Panc1 (cell line): ENCODE measurements at regions not wholly inside any gene's neighbourhood (a gene's known extent, or its start where the extent isn't known, plus 50 kb on each side); places are given as distances from the start of the nearest gene placed in this dataset.

Source experiments
- ATAC-seq: fragments of 200-7000 bp; cut with Tn5 transposase; 2 replicates; pipeline ENCODE4 v1.9.1; 2020; ENCODE audit warnings: mild to moderate bottlenecking, moderate library complexity
- BruUV-seq: library from RNA; stranded (reverse); fragments of 400-500 nt; replicated peaks from 2 replicates; lab custom pipeline; 2021; lab: Mats Ljungman, UMichigan
- CTCF ChIA-PET: fragments of 300-600 bp; sonication (Branson Sonifier 250); formaldehyde crosslinking; loops from one replicate; lab custom pipeline; 2022; ENCODE audit warnings: antibody characterized with exemption; lab: Charles Lee
- POLR2A ChIA-PET: fragments of 300-600 bp; sonication (Branson Sonifier 250); formaldehyde crosslinking; loops from one replicate; lab custom pipeline; 2022; ENCODE audit warnings: antibody characterized with exemption; lab: Charles Lee
- DNase-seq: peaks from one replicate; pipeline ENCODE4 v3.0.0-alpha.2; 2010; ENCODE audit warnings: low read depth, low spot score
- H3K27ac ChIP-seq: 2 replicates; pipeline ENCODE4 v1.5.1; 2011; ENCODE audit warnings: mild to moderate bottlenecking, low read length, inconsistent platforms
- H3K27me3 ChIP-seq: fragments of 200-500 bp; sonication (Bioruptor generic); 2 replicates; pipeline ENCODE4 v1.6.0; 2014; ENCODE audit warnings: low read length, inconsistent platforms; ENCODE audit not compliant: control insufficient read depth, insufficient read depth
- H3K36me3 ChIP-seq: fragments of 200-500 bp; sonication (Bioruptor generic); 2 replicates; pipeline ENCODE4 v1.5.1; 2014; ENCODE audit warnings: inconsistent platforms, mild to moderate bottlenecking, low read length, moderate library complexity; ENCODE audit not compliant: control insufficient read depth, insufficient read depth
- H3K4me1 ChIP-seq: 2 replicates; pipeline ENCODE4 v1.5.1; 2011; ENCODE audit warnings: inconsistent platforms, mild to moderate bottlenecking, low read length, moderate library complexity; ENCODE audit not compliant: control insufficient read depth, insufficient read depth
- H3K4me3 ChIP-seq, 2 experiments: 2 replicates each; pipeline ENCODE4 v1.5.1; 2011 to 2012; ENCODE audit warnings: low read depth in 2 of 2, low read length in 2 of 2, mild to moderate bottlenecking in 2 of 2, inconsistent platforms in 1 of 2, moderate library complexity in 1 of 2
- H3K9me3 ChIP-seq: fragments of 200-500 bp; sonication (Bioruptor generic); 2 replicates; pipeline ENCODE4 v1.5.1; 2014; ENCODE audit warnings: low read depth, mild to moderate bottlenecking, inconsistent platforms, low read length, moderate library complexity; ENCODE audit not compliant: control insufficient read depth, insufficient read depth
- POLR2AphosphoS5 ChIP-seq: IDR thresholded peaks from 2 replicates; pipeline ENCODE4 v1.6.1; 2012; ENCODE audit warnings: mild to moderate bottlenecking, low read depth, low read length, moderate library complexity
- SIN3A ChIP-seq: IDR thresholded peaks from 2 replicates; pipeline ENCODE4 v1.6.1; 2012; ENCODE audit warnings: low read depth, mild to moderate bottlenecking, low read length, moderate library complexity, borderline replicate concordance; ENCODE audit not compliant: insufficient read depth
- TCF7L2 ChIP-seq: IDR thresholded peaks from 2 replicates; pipeline ENCODE4 v1.6.1; 2011; ENCODE audit warnings: mild to moderate bottlenecking, low read depth, low read length, inconsistent platforms
- in situ Hi-C: cut with HindIII; loops from 2 replicates; pipeline ENCODE4 v1.10.0; 2016; ENCODE audit warnings: low sequenced_read_pairs, low pct_unique_long_range_greater_than_20kb
- intact Hi-C: fragments of 100-400 bp; cut with micrococcal nuclease; formaldehyde crosslinking; loops from one replicate; pipeline ENCODE4 v1.10.0; 2022; ENCODE audit not compliant: unreplicated experiment
- TF ChIP-seq, protein P1 (sequence below), 2 experiments: IDR thresholded peaks; 2 replicates each; pipeline ENCODE4 v1.6.1; 2011 to 2012; ENCODE audit warnings: low read depth in 2 of 2, control low read depth in 1 of 2, low read length in 1 of 2, mild to moderate bottlenecking in 1 of 2, moderate library complexity in 1 of 2; ENCODE audit not compliant: insufficient read depth in 1 of 2
- TF ChIP-seq, protein P2 (sequence below): fragments of 450-650 bp; IDR thresholded peaks from 2 replicates; pipeline ENCODE4 v1.5.1; 2017; ENCODE audit warnings: mild to moderate bottlenecking

DNA sequence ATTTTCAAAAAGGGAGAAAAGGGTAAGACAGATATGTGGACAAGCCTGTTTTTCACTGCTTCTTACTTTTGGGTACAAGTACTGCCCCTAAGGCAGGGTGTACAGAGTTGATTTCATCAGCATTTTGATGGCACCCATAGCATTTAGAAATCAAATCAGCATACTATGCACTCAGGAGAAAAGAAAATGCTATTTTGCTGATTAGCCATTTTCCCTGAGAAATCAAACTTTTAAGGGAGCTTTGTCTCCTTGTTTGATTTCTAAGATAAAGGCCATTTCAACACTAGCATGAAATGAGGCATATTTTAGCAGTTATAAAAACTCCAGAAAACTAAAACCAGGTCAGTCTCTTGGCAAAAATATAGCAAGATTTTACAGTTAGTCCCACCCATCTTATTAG, 2269.4 kb upstream of the WWC1 start:
- Histone ChIP-seq H3K4me3 (no peak overlapping the region), H3K36me3 (no peaks in the 10 kb centered on the region), H3K4me1 (no peaks in the 10 kb centered on the region), H3K27ac (no peak overlapping the region), H3K27me3 (no peaks in the 10 kb centered on the region), H3K9me3 (no peaks in the 10 kb centered on the region)
- intact Hi-C loops (no loop called here), in situ Hi-C loops (no loop called here)
- ChIA-PET POLR2A (no interaction called here), CTCF (no interaction called here)
- TF ChIP-seq, protein P1, sequence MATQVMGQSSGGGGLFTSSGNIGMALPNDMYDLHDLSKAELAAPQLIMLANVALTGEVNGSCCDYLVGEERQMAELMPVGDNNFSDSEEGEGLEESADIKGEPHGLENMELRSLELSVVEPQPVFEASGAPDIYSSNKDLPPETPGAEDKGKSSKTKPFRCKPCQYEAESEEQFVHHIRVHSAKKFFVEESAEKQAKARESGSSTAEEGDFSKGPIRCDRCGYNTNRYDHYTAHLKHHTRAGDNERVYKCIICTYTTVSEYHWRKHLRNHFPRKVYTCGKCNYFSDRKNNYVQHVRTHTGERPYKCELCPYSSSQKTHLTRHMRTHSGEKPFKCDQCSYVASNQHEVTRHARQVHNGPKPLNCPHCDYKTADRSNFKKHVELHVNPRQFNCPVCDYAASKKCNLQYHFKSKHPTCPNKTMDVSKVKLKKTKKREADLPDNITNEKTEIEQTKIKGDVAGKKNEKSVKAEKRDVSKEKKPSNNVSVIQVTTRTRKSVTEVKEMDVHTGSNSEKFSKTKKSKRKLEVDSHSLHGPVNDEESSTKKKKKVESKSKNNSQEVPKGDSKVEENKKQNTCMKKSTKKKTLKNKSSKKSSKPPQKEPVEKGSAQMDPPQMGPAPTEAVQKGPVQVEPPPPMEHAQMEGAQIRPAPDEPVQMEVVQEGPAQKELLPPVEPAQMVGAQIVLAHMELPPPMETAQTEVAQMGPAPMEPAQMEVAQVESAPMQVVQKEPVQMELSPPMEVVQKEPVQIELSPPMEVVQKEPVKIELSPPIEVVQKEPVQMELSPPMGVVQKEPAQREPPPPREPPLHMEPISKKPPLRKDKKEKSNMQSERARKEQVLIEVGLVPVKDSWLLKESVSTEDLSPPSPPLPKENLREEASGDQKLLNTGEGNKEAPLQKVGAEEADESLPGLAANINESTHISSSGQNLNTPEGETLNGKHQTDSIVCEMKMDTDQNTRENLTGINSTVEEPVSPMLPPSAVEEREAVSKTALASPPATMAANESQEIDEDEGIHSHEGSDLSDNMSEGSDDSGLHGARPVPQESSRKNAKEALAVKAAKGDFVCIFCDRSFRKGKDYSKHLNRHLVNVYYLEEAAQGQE (IDR thresholded peaks at IDR 0.05; ENCODE audit: insufficient read depth in 1 of 2, low read depth in 2 of 2, low read length in 1 of 2): no peak
- TF ChIP-seq, protein P2, sequence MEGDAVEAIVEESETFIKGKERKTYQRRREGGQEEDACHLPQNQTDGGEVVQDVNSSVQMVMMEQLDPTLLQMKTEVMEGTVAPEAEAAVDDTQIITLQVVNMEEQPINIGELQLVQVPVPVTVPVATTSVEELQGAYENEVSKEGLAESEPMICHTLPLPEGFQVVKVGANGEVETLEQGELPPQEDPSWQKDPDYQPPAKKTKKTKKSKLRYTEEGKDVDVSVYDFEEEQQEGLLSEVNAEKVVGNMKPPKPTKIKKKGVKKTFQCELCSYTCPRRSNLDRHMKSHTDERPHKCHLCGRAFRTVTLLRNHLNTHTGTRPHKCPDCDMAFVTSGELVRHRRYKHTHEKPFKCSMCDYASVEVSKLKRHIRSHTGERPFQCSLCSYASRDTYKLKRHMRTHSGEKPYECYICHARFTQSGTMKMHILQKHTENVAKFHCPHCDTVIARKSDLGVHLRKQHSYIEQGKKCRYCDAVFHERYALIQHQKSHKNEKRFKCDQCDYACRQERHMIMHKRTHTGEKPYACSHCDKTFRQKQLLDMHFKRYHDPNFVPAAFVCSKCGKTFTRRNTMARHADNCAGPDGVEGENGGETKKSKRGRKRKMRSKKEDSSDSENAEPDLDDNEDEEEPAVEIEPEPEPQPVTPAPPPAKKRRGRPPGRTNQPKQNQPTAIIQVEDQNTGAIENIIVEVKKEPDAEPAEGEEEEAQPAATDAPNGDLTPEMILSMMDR: no peak
- TF ChIP-seq POLR2AphosphoS5 (no peak), SIN3A (no peak), TCF7L2 (no peak)
- ATAC-seq: no peak
- BruUV-seq: no TSS peak
- no peak for DNase-seq

GRCh38 chr5:166024970-166025369, 2266.5 kb upstream of the WWC1 start:
- no peak for ATAC-seq
- in situ Hi-C loops: no loop called here
- CTCF ChIA-PET: no interaction called here

More at GRCh38 chr5:166024970-166025369, 2266.5 kb upstream of the WWC1 start:
- H3K36me3 ChIP-seq: no peaks in the 10 kb centered on the region
- H3K4me3 ChIP-seq: no peak overlapping the region
- H3K4me1 ChIP-seq: no peaks in the 10 kb centered on the region
- H3K9me3 ChIP-seq: no peaks in the 10 kb centered on the region
- TF ChIP-seq SIN3A: no peak
- TF ChIP-seq, protein P2: no peak
- TF ChIP-seq TCF7L2: no peak
- TF ChIP-seq, protein P1 (IDR thresholded peaks at IDR 0.05; ENCODE audit: insufficient read depth in 1 of 2, low read depth in 2 of 2, low read length in 1 of 2): no peak
- no peak for TF ChIP-seq POLR2AphosphoS5
- DNase-seq: no peak
- no peaks in the 10 kb centered on the region for H3K27me3 ChIP-seq
- intact Hi-C loops: no loop called here
- no peak overlapping the region for H3K27ac ChIP-seq
- no TSS peak for BruUV-seq
- POLR2A ChIA-PET: no interaction called here
